NCI-H510A (cell line): ENCODE measurements at regions not wholly inside any gene's neighbourhood (a gene's known extent, or its start where the extent isn't known, plus 50 kb on each side); places are given as distances from the start of the nearest gene placed in this dataset.

Source experiments
- DNase-seq: peaks from one replicate; lab custom pipeline; 2025; lab: John Stamatoyannopoulos, UW

DNA sequence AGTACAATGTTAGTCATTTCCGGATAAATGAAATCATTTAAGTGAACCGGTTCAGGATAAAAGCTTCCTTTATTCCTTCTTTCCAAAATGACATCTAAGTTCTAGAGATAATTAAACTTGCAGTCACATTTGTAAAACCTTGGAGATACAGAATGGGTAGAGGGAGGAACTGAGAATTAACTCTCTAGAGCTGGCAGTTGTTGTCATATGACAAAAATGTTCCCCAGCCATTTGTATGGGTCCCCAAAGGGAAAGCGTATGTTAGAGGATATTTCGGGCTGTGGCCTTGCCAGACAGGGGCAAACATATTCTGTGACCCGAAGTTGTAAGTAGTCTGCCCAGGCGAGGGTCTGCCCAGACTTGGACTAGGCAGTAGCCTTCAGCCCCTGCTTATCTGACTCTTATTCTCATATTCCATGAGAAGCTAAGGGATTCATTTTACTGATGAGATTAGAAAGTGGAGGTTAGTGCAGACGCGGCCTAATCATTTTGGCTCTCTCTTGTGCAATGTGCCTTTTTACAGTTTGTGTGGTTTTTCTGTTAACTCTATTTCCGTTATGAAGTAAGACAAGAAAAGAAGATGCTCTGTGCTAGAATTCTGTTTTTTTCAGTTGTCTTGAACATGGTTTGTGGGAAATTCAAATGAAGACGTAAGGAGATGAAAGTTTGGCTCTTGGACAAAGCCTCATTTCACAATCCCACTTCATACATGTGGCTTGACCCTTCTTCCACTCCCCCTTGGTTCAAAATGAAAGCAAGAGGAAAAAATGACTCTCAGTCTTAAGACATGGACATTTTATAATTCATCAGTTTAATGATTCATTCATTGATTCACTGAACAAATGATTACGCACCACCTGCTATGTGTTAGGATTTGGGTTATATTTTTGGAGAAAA, 2394.2 kb upstream of the AGA start:
- DNase-seq: no peak

DNA sequence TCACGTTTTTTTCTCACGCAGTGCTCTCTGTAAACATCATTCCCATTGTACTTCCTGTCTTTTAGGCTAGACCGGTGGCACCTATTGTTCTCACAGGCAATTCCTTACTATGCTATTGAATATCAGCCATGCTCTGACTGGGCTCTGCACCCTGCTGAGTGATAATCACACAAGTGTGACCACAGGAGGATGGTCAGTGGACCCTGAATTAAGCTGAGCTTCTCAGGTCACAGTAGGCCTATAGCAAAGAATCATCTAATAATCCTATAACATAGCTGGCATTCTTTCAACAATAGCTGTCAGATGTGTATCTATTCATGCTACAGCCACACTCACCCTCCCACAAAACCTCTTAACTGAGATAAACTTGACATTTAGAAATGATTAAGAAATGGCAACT, 2399.8 kb upstream of the TENM3 start:
- no peak for DNase-seq

DNA sequence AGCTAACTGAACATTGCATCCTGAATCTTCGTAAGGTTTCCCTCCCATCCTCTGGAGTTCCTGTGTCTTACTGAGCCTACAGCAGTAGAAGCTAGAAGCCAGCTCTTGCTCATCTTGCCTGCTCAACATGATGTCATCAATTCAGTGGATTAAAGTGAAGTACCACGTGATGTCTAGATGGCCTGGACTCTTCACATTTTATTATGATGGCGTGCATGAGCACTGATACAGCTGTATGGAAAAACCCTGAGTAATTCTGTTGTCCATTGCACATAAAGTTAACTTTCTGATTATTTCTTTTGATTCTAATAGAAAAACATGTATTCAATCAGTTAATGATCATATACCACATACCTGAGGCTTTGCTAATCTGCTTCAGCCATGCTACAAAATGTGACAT, 2387.7 kb upstream of the TENM3 start:
- no peak for DNase-seq

DNA sequence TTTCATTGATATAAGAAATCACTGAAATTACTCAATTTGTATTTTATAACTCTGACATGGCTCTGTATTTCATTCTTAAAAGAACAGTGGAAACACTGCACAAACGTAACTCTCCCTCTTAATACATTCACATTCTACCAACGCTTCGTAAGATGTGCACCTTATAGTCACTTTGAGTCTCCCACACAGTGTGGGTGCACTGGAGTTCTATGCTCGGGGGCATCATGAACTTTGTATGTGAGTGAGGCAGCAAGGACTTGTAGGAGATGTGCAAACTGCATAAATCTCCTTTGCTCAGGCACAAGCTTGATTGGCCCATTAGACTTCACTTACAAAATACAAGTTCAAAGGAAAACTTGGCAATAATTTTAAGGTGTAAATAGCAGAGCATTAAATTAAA, 2385.0 kb upstream of the TENM3 start:
- DNase-seq: no peak

DNA sequence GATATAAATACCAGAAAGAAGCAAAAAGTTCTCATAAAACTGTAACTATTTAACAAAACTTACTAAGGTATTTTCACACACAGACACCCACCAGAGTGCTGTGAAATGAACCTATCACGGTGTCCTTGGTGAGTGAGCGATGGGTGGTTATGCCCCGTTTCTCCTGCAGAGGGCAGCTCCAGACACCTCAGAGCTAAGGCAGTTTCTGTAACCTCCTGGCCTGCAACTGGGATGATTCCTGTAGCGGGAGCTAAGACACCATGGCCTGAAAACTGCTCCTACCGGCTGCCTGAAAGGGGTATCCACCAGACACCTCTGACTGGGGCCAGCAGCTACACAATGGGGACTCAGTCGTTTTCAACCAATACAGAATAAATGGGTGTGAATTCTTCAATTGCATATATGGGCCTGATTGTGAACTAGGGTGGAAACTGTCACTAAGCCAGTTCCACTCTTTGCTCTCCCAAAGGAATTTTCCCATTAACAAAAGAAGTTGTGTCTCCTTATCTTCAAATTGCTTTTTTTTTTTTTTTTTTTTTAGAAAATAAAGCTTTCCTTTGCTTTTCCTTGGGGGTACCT, 2375.8 kb upstream of the TENM3 start:
- peak; percentile 1 for DNase-seq

DNA sequence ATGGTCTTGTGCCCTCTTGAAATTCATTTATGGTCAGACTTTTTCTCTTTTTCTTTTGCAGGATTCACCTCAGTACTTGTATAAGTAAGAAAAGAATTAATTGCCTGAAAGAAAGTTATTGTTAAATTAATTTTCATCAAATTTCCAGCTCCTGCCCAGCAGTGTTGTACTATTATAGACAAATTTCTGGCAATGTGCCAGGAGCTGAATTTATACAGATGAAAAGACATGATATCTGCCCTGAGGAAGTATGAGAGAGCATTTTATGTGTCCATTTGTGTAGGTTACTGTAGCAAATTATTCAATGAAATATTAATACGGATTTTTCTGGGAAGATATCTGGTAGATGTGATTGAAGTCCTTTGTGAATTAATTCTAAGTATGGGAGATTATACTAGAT, 2371.5 kb upstream of the TENM3 start:
- no peak for DNase-seq

DNA sequence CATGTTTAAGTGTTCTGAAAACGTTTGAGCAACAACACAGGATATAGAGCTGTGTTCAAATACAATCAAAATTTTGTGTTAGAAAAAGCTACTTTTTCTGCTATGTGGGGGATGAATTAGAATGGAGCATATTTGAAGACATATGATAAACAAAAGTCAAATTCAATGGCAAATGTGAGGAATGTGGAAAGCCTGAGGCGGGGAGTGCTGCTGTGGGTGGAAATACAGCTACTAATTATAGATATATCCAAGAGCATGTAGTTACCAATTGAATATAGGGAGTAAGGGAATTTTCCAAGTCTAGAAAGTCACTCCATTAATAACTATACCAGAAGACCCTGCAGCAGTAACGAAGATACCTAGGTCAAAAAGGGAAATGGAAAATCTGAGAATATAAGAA, 2370.4 kb upstream of the TENM3 start:
- no peak for DNase-seq

DNA sequence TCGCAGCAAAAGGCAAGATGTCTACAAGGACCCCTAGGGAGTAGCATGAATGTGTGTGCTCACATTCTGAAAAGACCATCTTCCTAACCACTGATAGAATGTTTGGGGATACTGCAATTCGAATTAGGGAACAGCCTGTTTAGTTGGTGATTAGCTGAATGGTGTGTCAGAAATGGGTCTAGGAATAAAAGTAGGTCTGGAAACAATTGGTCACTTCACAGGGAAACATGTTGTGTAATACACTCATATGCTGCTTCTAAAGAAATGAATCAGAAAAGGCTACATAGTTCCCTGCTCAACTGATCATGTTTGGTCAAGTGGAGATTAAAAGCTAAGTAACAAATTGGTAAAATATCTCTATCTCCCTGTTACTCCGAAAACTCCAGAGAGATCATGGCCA, 2362.4 kb upstream of the TENM3 start:
- no peak for DNase-seq

DNA sequence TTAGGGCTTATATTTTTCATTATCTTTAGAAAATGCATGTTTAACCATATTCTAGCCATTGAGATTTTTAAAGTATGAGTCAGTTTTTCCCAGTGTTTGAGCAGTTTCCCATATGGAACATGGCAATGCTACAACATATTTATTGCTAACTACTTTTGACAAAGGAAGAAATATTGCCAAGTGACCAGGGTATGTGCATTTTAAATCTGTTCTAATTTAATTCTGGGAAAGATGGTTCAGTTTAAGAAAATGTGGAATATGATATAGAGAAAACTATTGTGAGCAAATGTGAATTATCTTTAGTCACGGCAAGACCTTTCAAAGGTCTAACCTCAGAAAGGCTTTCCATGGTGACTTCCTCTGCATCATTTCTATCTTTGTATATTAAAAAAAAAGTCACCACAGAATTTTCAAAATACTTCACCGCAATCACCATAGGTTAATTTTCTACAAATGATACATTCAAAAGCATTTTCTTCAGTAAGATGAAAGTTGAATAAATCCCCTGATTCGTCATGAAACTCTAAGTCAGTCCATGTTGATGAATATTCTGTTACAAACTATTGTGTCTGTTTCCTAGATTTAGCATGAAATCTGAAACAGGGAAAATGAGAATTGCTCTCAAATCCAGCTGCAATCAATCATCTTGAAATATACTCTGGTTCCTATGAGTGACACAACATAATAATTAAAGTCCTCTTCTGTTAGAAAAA, 2349.0 kb upstream of the TENM3 start:
- DNase-seq: no peak

DNA sequence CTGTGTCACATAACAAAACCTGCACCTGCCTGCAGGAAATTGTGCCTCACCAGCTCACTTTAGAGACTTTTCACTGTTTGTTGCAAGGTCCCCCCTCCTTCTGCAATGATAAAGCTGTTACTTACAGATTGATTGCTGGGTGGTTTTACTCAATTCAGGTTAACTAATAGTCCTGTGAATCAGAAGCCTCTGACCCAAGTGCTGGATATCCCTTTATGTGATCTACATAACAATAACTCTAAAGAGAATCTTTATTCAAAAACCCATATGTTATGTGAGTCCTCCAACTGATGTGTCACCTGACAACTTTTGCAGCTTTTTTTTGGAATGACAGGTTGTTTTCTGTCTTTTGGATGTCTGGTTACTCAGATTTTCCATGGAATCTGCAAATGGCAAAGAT, 2323.6 kb upstream of the TENM3 start:
- no peak for DNase-seq

DNA sequence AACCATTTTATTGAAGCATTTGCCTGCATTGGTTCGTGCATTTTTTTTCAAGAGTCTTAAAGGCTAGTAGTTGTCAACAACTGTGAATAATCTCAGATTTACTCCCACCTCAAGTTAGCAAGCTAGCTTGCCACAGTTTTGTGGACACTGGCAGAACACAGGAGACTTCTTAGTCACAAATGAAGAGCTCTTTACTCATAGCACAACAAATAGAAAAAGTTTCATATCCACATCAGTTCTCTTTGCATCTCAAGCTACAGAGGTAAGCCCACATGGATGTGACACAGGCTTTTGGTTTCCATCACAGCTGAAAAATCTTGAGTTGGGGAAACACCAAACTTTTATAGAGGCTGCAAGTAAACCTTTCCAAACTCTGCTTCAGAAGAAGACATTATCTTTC, 2315.7 kb upstream of the TENM3 start:
- no peak for DNase-seq

DNA sequence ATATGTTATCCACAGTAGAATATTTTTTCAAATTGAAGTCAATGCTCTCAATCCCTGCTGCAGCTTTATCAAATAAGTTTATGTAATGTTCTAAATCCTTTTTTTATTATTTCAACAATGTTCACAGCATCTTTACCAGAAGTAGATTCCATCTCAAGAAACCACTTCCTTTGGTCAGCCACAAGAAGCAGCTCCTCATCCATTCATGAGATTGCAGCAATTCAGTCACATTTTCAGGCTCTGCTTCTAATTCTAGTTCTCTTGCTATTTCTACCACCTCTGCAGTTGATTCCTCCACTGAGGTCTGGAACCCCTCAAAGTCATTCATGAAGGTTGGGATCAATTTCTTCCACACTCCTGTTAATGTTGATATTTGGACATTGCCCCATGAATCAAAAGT, 2301.3 kb upstream of the TENM3 start:
- DNase-seq: no peak

DNA sequence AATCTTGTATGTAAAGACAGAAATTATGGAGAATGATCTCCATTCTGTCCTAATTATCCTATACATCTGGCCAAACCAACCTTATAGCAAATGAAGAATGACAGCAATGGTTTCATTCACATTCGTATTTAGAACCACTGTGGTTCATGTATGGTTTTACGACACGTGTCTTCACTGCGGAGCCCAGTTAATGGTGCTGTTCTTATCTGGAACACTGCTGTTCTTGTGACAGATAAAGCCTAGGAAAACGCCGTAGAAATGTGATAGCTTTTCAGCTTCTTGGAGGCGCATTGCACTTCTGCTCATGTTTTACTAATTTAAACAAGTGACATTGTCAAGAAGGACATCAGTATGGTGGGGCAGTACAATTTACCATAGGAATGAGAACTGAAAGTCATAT, 2266.4 kb upstream of the TENM3 start:
- DNase-seq: no peak

DNA sequence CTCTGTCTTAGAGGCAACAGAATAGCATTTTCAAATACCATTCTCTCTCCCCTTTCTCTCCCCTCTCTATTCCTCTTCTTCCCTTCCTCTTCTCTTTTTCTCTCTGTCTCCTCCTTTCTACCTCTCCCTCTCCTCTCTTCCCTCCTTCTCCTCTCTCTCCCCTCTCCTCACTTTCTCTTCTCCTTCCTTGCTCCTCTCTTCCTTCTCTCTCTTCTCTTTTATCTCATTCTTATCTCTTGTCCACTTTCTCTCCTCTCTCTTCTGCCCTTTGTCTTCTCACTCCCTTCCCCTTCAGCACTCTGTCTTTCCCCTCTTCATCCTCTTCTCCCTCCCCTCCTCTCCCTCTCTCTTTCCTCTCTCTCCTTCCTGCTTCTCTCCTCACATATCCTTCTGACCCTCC, 2265.8 kb upstream of the TENM3 start:
- no peak for DNase-seq

DNA sequence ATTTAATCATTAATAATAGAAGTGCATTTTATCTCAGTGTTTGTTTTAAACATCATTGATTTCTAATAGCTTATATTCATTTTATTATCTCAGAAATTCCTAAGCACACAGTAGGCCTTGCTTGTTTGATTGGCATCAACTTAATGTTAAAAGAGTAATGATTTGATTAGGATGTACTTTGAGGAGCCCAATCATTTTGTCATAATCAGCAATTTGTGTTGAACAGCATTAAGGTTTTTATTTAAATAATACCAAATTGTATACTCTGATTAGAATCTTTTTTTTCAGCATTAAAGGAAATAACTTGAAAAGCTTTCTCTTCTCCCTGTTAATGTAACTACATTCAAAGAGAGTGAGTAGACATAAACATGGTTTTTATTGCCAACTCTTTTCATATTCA, 2262.0 kb upstream of the TENM3 start:
- DNase-seq: no peak

DNA sequence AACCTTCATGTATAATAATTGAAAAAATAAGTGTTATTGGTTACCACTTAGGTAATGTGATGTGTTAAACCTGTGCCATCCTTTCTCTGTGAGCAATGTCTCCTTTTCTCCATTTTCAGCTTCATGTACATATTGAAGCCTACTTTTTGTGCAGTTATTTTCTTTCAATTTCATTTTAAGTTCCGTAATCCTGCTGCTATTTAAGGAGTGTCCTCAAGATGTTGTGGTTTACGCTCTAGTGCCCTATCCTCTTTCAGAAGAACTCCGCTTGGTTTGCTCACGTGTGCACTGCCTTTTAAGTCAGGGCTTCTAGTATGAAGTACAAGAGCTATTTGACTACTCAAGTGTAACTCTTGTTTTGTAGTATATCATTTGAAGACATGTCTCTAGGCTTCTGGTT, 2253.2 kb upstream of the TENM3 start:
- no peak for DNase-seq

DNA sequence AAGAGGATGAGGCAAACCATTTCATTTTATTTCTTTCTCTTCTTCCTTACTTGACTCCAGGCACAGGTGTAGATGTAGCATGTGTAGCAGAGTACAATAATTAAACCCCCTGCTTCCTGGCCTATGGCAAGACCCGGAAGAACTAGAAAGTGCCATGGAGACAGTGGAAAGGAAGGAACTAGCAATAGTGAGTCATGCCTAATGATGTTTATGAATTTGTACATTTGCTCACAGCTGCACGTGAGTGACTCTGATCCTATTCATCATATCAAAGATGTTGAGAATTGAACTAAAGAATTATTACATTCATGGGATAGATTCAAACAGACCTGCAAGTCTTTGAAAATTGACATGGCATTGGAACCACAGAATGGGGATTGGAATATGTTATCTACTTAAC, 2233.9 kb upstream of the TENM3 start:
- DNase-seq: no peak

DNA sequence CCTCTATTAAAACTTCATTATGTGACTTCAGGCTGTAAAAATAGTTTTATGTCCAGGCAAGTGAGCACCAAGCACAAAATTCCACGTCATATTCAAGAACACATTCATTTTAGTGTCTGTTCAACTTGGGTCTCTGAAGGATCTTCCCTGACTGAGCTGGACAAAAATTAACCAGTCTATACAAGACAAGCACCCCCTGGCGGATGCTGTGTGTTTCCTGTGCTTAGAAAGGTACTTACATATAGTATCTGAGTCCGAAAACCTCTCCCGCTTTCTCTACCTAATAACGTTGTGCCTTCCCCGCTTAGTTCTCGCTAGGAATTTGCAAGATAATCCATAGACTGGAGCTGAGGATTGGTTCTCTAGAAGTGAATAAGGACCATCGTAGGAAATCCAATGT, 2214.5 kb upstream of the TENM3 start:
- no peak for DNase-seq

DNA sequence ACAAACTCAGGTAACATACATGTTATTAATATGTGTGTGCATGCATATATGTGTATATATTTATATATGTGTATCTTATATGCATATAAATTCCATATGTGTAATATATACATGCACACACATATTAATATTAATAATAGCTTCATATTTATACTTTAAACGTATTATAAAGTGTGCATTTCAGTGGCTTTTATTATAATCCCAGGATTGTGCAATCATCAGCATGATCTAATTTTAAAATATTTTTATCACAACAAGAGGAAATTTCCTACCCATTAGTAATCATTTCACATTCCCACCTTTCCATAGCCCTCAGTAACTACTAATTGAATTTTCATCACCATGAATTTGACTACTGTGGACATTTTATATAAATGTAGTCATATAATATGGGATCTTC, 2211.9 kb upstream of the TENM3 start:
- DNase-seq: no peak

DNA sequence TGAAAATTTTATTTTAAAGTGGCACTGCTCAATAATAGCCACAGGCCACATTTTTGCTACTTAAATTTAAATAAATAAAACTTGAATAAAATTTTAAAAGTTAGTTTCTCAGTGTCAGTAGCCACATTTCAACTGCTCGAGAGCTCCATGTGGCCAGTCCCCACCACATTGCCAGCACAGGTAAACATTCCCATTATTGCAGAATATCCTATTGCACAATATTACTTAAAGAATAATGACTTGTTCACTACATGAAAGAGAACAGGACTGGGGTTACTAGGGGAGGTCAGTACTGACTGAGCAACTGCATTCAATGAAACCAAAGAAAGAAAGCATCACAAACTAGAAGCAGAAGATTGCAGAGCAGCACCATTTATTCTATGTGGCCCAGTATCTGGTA, 2201.6 kb upstream of the TENM3 start:
- no peak for DNase-seq

DNA sequence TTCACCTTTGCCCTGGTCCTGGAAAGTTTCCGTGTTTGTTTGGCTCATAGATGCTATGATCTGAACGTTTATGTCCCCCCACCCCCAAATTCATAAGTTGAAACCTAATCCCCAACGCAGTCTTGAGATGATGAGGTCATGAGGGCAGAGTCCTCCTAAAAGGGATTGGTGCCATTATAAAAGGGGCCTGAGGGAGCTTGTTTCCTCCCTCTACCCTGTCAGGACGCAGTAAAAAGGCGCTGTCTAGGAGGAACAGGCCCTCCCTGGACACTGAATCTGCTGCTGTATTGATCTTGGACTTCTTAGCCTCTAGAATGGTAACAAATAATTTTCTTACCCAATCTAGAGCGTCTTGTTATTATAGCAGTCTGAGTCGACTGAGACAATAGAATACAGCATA, 2190.6 kb upstream of the TENM3 start:
- DNase-seq: no peak

DNA sequence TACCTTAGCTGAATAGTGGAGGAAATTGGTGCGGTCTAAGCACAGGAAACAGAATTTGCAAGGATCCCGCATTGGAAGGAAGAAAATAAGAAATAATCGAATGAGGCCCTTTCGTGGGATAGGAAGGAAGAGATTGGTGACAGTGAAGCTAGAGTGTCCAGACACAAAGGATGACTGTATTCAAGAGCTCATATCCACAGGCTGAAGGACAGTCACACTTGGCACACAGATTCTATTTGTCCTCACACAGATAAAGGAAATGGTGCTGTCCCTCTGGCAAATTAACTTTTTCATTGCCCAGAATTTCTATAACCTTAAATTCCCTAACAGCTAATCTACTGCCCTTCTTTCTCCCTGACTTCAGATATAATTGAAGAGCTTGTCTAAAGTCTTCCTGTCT, 2188.9 kb upstream of the TENM3 start:
- no peak for DNase-seq

DNA sequence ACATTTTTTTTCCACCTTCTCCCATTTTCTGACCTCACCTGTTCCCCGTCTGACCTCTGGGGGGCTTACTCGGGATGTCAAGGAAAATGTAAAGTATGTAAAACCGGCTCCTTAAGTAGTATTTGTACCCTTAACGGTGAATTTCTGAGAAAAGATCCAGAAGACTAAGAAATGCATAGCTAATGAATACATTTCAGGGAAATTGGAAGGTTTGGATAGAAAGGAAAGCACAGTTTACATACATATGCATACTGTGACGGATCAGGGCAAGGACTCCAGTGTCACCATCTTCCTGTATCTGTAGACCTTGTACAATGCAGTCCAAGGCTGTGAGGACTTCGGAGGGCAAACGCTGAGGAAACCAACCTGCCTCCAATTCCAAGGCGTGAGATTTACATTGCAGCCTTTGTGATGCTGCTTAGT, 2185.9 kb upstream of the TENM3 start:
- no peak for DNase-seq
